ENCODE measurements at regions not wholly inside any gene's neighbourhood (a gene's known extent, or its start where the extent isn't known, plus 50 kb on each side); places are given as distances from the start of the nearest gene placed in this dataset.

- H2BK12ac ChIP-seq (ENCODE audit: low read depth, low read length) = no peak overlapping the region
- DNase-seq (ENCODE audit: low read depth in 1 of 2, low spot score in 2 of 2) = no peak
- no peak overlapping the region for H3K56ac ChIP-seq (replicated peaks; ENCODE audit: insufficient read length, low read depth, low read length)
- ChIA-PET POLR2A (ENCODE audit: partially characterized antibody) (no interaction called here), CTCF (ENCODE audit: partially characterized antibody) (interaction anchor here (1.9 kb wide), 1 partner anchor 83 kb away, joined by 6 read pairs; no protein-coding TSS in a partner anchor)
- H3K9ac ChIP-seq (replicated peaks in 1 of 4; ENCODE audit: extremely low read depth in 1 of 4, low read depth in 3 of 4, low read length in 3 of 4) = no peak overlapping the region
- H3K14ac ChIP-seq (ENCODE audit: insufficient read length) = no peak overlapping the region
- H3K79me1 ChIP-seq (ENCODE audit: low read depth, low read length) = no peaks in the 10 kb centered on the region
- H2BK20ac ChIP-seq (ENCODE audit: low read length) = no peak overlapping the region
- H4K8ac ChIP-seq (ENCODE audit: extremely low read depth, insufficient read depth, low read length) = no peak overlapping the region
- H3K36me3 ChIP-seq (ENCODE audit: control insufficient read depth in 2 of 4, insufficient read depth in 4 of 4, low read length in 3 of 4) = no peaks in the 10 kb centered on the region
- H4K5ac ChIP-seq (ENCODE audit: insufficient read length, low read depth, low read length) = no peak overlapping the region
- H3K23me2 ChIP-seq (ENCODE audit: low read depth, low read length) = no peaks in the 10 kb centered on the region
- H3K27ac ChIP-seq (ENCODE audit: low read depth, low read length) = no peak overlapping the region
- 79% methylated on average over 1 of the region's 1 CpG; no CpG with 5 or more reads in 1 of the 2 experiments for WGBS, 2 experiments (ENCODE audit: extremely low coverage in 1 of 2, insufficient coverage in 1 of 2, insufficient read length in 1 of 2, insufficient replicate concordance in 2 of 2, low coverage in 1 of 2, low lambda C conversion rate in 2 of 2, missing lambda C conversion rate in 1 of 2)
- no peaks in the 10 kb centered on the region for H4K20me1 ChIP-seq (replicated peaks in 1 of 2; ENCODE audit: control insufficient read depth in 1 of 2, insufficient read depth in 2 of 2, low read length in 2 of 2)
- no peak overlapping the region for H2BK5ac ChIP-seq (ENCODE audit: low read depth, low read length)
- H3K27me3 ChIP-seq (replicated peaks in 1 of 4; ENCODE audit: control insufficient read depth in 3 of 4, extremely low read depth in 1 of 4, insufficient read depth in 3 of 4, low read length in 3 of 4) = no peaks in the 10 kb centered on the region
- H3K4me3 ChIP-seq (ENCODE audit: extremely low read depth in 1 of 4, insufficient read depth in 2 of 4, low read depth in 3 of 4, low read length in 4 of 4) = no peak overlapping the region
- no peaks in the 10 kb centered on the region for H3K4me1 ChIP-seq (replicated peaks in 1 of 4; ENCODE audit: control insufficient read depth in 3 of 4, insufficient read depth in 4 of 4, low read length in 3 of 4)
- H3K18ac ChIP-seq (ENCODE audit: extremely low read depth, low read length) = no peak overlapping the region
- H4K91ac ChIP-seq (replicated peaks; ENCODE audit: insufficient read length, low read length) = no peak overlapping the region
- no peak overlapping the region for H2AK5ac ChIP-seq (ENCODE audit: low read depth, low read length)
- no peak overlapping the region for H2BK120ac ChIP-seq (replicated peaks; ENCODE audit: low read depth, low read length)
- H2AFZ ChIP-seq (ENCODE audit: low read length) = no peak overlapping the region
- no peaks in the 10 kb centered on the region for H3K79me2 ChIP-seq (ENCODE audit: control insufficient read depth in 1 of 2, insufficient read depth in 2 of 2, low read length in 2 of 2)
- H3K9me3 ChIP-seq (ENCODE audit: insufficient read depth in 2 of 2, low read depth in 1 of 2, low read length in 1 of 2) = no peaks in the 10 kb centered on the region
- no peak overlapping the region for H3K23ac ChIP-seq (ENCODE audit: insufficient read length)
- H3K4ac ChIP-seq (replicated peaks; ENCODE audit: insufficient read length, low read depth, low read length) = no peak overlapping the region
- H3K4me2 ChIP-seq (ENCODE audit: insufficient read depth in 1 of 2, low read depth in 2 of 2, low read length in 2 of 2) = no peak overlapping the region
- H2BK15ac ChIP-seq (ENCODE audit: low read length) = no peak overlapping the region
- no peak for FAIRE-seq
- no peak for TF ChIP-seq ATF3 (IDR thresholded peaks at IDR 0.05; ENCODE audit: insufficient read depth, low read depth, low read length)
- no peak for TF ChIP-seq ZNF274 (IDR thresholded peaks at IDR 0.05; ENCODE audit: borderline replicate concordance, extremely low read depth, low read length)
- no peak for TF ChIP-seq TBP (IDR thresholded peaks at IDR 0.05; ENCODE audit: low read depth, low read length)
- TF ChIP-seq TAF7 (optimal IDR thresholded peaks at IDR 0.05; ENCODE audit: borderline replicate concordance, low read depth, low read length) = no peak
- TF ChIP-seq CTBP2 (IDR thresholded peaks at IDR 0.05; ENCODE audit: borderline replicate concordance, insufficient read depth, insufficient read length, low read length) = no peak
- TF ChIP-seq SP1 (IDR thresholded peaks at IDR 0.05; ENCODE audit: low read depth, low read length) = no peak
- TF ChIP-seq RXRA (IDR thresholded peaks at IDR 0.05; ENCODE audit: insufficient read depth, low read depth, low read length) = no peak
- TF ChIP-seq NANOG (IDR thresholded peaks at IDR 0.05; ENCODE audit: insufficient read depth, low read depth, low read length, poor library complexity, severe bottlenecking) = no peak
- TF ChIP-seq NRF1 (IDR thresholded peaks at IDR 0.05; ENCODE audit: low read depth, low read length) = no peak
- TF ChIP-seq SRF (IDR thresholded peaks at IDR 0.05; ENCODE audit: low read depth, low read length) = no peak
- no peak for TF ChIP-seq GTF2F1 (IDR thresholded peaks at IDR 0.05; ENCODE audit: borderline replicate concordance, low read depth, low read length)
- TF ChIP-seq, protein P1, sequence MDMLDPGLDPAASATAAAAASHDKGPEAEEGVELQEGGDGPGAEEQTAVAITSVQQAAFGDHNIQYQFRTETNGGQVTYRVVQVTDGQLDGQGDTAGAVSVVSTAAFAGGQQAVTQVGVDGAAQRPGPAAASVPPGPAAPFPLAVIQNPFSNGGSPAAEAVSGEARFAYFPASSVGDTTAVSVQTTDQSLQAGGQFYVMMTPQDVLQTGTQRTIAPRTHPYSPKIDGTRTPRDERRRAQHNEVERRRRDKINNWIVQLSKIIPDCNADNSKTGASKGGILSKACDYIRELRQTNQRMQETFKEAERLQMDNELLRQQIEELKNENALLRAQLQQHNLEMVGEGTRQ (IDR thresholded peaks at IDR 0.05; ENCODE audit: low read length) = no peak
- TF ChIP-seq CBX5 (IDR thresholded peaks at IDR 0.05; ENCODE audit: low read depth, low read length) = no peak
Measured at GRCh38 chr1:178625695-178626094, 99.3 kb upstream of the RALGPS2 start.
